ENCODE measurements at regions not wholly inside any gene's neighbourhood (a gene's known extent, or its start where the extent isn't known, plus 50 kb on each side); places are given as distances from the start of the nearest gene placed in this dataset.
"Not testable (repeated sequence)": the region's sequence is repeated elsewhere in the genome, so short reads cannot be mapped to it uniquely, and the experiment has no call there.

GRCh38 chr20:48060841-48061720, 275.8 kb upstream of the SULF2 start:
- no peak for DNase-seq

DNA sequence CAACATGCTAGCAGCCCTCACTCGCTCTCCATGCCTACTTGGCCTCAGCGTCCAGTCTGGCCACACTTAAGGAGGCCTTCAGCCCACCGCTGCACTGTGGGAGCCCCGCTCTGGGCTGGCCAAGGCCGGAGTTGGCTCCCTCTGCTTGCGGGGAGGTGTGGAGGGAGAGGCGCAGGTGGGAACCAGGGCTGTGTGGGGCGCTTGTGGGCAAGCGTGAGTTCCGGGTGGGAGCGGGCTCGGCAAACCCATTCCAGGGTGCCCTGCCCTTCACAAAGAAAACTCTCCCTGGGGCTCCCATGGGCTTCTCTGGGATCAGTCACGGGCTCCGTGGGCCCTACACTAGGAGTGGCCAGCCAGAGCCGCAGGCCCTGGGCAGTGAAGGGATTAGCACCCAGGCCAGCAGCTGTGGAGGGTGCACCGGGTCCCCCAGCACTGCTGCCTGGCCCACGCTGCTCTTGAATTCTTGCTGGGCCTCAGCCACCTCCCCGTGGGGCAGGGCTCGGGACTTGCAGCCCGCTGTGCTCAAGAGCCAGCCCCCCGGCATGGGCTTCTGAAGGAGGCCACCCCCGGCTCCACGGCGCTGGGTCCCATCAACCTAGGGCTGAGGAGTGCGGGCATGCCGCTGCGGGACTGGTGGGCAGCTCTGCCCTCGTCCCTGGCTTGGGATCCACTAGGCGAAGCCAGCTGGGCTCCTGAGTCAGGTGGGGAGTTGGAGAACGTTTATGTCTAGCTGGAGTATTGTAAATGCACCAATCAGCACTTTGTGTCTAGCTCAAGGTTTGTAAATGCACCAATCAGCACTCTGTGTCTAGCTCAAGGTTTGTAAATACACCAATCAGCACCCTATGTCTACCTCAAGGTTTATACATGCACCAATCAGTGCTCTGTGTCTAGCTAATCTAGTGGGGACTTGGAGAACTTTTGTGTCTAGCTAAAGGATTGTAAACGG, 273.6 kb upstream of the SULF2 start:
- no peak for DNase-seq

GRCh38 chr20:48057739-48058138, 272.5 kb upstream of the SULF2 start:
- no peak for DNase-seq

DNA sequence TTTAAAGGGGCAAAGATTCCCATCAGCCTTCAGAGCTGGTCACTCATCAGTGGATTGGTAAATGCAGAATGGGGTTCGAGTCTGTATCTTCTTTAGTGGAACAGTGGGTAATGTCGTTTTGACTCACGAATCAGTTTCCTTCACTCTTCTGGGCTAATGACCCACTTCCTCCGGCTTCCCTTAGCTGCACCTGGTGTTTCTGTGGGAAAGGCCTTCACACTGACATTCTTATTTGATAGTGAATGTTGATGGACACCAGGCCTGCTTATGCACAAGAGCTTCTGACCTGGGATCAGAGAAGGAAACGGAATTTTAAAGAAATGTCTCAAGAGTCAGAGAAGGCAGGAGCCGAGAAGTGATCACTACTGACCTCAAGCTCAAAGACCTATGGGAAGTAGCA, 272.0 kb upstream of the SULF2 start:
- DNase-seq, result no peak

DNA sequence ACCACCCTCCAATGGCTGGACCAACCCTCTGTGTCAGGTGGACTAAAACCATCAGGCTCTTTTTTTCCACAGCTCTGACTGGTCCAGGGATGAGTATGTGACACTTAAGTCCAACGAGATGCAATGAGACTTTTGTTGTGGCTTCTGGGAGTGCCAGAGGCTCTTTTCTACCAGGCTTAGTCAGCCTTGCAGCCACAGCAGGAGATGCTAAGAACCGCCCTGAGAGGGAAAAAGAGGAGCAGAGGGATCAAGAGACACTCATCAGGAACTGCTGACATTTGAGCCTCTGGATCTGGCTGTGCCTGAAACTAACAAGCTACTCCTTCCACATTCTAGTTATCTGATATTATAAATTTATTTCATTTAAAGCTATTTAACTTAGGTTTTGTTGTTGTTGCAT, 270.9 kb upstream of the SULF2 start:
- DNase-seq, result no peak

DNA sequence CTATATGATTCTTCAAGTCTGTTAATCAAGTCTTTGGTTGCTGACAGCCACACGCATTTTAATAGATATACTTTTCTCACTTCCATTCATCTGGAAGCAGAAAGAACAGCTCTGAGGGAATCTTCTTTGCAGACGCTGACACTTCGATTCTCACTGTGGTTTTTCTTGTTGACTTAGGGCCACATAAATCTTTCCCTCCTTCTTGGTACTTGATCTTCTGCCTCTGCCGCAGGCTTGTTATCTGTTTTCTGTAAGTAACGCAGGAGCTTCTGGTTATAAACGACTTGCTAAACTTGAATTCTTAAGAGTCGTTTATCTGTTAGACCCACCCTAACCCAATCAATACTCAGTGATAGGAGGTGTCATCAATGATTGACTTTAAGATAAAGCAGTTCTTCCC, 268.8 kb upstream of the SULF2 start:
- DNase-seq, result no peak

DNA sequence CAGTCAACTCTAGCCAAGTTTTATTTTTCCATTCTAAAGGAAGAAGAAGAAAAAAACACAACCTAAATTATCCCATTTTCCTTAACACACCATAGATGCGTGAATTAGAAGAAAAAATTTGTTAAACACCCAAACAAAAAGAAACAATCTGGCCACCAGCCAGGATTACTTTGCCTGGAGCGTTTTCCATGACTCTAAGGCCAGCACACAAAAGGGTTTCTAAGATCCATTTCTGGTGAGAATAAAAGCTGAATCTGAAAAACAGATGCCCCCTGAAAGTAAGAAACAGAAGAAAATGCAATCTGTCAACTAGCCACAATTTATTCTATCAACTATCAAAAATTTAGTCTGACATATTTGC, 267.2 kb upstream of the SULF2 start:
- no peak for DNase-seq

GRCh38 chr20:48051794-48052474, 266.7 kb upstream of the SULF2 start:
- no peak for DNase-seq

DNA sequence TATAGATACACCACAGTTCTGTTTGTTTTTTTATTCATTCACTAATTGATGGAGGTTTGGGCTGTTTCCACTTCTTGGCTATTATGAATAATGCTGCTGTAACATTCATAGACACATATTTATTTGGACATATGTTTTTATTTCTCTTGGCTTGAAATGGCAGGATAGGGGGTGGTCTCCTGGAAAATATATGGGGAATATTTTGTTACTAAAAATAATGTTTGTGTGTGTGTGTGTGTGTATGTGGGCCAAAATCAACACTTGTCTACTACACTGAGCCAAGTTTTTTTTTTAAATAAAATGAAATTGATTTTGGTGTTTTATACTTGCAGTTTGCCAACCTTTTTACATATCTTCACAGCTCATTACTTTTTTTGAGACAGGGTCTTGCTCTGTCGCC, 264.4 kb upstream of the SULF2 start:
- no peak for DNase-seq

- DNase-seq, result no peak
Measured at GRCh38 chr20:48049171-48049570, 263.9 kb upstream of the SULF2 start.

- no peak for DNase-seq
Measured at GRCh38 chr20:48047447-48047846, 262.2 kb upstream of the SULF2 start.

DNA sequence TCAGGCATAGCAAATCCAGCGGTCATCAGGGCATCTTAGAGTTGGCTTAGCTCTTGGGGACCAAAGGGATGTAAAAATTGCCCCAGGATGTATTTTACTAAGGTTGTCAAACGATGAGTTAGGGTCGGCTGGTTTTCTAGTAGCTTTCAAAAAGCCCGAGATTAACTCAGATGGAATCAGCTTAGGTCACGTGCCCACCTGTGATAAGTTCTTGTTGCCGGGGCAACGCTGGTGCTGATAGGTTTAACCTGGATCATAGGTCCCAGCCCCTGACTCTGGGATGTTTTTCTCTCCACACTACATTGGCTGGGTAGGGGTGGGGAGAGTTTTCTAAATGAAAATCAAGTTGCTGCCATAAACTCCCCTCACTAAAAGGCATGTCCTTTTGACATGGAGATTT, 257.3 kb upstream of the SULF2 start:
- DNase-seq, result no peak

DNA sequence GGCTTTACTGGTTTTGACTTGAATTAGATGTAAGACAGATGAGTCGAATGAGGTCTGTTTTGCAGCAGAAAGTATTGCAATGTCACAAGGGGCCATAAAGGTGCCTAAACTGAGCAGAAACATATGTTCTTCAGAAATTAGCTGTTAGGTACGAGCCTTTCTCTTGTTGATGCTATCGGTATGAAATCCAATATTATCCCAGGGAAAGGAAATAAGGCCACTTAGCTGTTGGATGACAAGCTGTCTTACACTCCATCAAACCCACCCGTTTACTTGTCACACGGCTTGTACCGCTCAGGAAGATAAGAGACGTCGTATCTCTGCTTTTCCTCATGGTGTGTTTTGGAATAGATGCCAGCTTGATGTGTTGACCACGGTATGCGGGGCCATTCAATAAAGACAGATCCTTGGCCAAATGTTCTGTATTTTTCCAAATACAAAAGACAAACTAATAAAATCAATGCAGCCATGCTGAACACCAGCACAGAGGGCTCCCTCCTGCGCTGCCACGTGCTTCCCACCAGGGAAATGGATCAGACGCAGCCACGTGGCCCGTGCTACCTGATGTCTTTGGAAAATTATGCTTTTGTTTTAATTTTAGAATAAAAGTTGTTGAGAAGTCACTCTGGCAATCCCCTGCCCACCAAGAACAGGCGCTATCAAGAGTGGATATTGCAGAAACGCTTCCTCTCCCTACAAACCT, 255.9 kb upstream of the SULF2 start:
- DNase-seq, result no peak

- no peak for DNase-seq
Measured at GRCh38 chr20:48040491-48040890, 255.2 kb upstream of the SULF2 start.

DNA sequence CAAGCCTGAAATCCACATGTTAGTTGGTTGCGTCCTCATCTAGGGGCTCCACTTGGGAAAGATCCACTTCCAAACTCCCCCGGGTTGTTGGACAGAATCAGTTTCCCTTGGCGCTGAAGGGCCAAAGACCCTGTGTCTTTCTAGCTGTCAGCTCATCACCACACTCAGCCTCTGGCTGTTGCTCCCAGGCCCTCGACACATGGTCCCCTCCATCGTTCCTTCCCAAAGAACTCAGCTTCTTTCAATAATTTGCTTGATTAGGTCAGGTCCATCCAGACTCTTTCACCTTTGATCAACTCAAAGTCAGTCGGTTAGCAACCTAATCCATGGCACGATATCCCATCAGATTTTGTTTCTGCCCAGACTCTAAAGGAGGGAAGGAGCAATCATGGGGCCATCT, 254.8 kb upstream of the SULF2 start:
- no peak for DNase-seq

DNA sequence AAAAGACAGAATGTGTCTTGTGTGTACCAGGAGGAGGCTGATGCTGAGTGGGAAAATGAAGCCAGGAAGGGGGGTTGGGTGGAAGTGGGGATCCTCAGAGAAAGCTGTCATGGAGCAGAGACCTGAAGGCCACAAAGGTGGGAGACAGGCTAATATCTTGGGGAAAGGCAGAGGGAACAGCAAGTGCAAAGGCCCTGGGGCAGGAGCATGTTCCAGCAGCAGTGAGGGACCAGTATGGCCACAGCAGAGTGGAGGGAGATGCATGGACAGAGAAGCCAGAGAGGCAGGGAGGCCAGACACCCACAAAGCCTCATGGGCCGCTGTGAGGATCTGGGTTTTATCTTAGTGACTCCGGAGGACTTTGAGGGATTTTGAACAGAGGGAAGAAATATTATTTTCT, 254.2 kb upstream of the SULF2 start:
- DNase-seq, result no peak

- no peak for DNase-seq
Measured at GRCh38 chr20:48038713-48039112, 253.4 kb upstream of the SULF2 start.

DNA sequence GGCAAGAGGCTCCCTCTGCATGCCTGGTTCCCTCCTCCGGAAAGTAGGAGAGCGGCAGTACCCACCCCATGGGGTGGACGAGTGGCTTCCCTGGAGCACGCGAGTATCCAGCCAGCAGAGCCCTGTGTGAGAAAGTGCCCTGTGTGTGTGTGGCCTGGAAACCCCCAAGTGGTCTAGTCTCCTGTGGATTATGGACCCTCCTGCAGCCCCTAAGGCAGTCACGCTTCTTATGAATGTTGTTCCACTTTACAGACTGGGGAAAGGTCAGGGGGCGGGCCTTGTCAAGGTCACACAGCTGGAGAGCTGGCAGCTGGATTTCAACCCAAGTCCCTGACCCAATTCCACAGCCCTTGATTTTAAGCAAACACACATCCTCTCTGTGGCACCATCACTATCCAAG, 252.5 kb upstream of the SULF2 start:
- not testable (repeated sequence) for DNase-seq

GRCh38 chr20:48035961-48036731, 250.9 kb upstream of the SULF2 start:
- no peak for DNase-seq

GRCh38 chr20:48034751-48035150, 249.5 kb upstream of the SULF2 start:
- peak in 1 of 2 donors; percentile 11 for DNase-seq

DNA sequence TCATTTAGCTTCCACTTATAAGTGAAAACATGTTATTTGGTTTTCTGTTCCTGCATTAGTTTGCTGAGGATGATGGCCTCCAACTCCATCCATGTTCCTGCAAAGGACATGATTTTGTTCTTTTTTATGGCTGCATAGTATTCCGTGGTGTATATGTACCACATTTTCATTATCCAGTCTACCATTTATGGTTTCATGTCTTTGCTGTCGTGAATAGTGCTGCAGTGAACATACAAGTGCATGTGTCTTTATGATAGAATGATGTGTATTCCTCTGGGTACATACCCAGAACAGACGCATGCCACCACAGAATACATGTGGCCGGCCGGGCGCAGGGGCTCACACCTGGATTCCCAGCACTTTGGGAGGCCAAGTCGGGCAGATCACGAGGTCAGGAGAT, 247.7 kb upstream of the SULF2 start:
- DNase-seq, result not testable (repeated sequence)

GRCh38 chr20:48031122-48031521, 245.8 kb upstream of the SULF2 start:
- no peak for DNase-seq
